Memory B cell (primary cell): ENCODE measurements at regions not wholly inside any gene's neighbourhood (a gene's known extent, or its start where the extent isn't known, plus 50 kb on each side); places are given as distances from the start of the nearest gene placed in this dataset.
A peak's percentile ranks its signal among the peaks of the same experiment; 100 is the strongest.

Experiments used
- ATAC-seq: fragments of 150-1000 bp; cut with Tn5 transposase; 2 replicates; pipeline ENCODE4 v1.10.0; 2021; ENCODE audit warnings: low read depth, mild to moderate bottlenecking, moderate library complexity
- DNase-seq, 2 donors: peaks; one replicate each; pipeline ENCODE4 v3.0.0; 2022; ENCODE audit warnings: low spot score in 2 of 2
- H3K27ac Mint-ChIP-seq: one replicate; pipeline ENCODE4 v1.8.0; 2022; ENCODE audit warnings: mild to moderate bottlenecking, moderate library complexity, mixed read lengths
- H3K27me3 Mint-ChIP-seq: one replicate; pipeline ENCODE4 v1.8.0; 2022; ENCODE audit warnings: mixed read lengths
- H3K36me3 Mint-ChIP-seq: one replicate; pipeline ENCODE4 v1.8.0; 2022; ENCODE audit warnings: mild to moderate bottlenecking, mixed read lengths
- H3K4me1 Mint-ChIP-seq: one replicate; pipeline ENCODE4 v1.8.0; 2022; ENCODE audit warnings: mixed read lengths
- H3K4me3 Mint-ChIP-seq: one replicate; pipeline ENCODE4 v1.8.0; 2022; ENCODE audit warnings: mild to moderate bottlenecking, moderate library complexity, mixed read lengths
- H3K9me3 Mint-ChIP-seq: one replicate; pipeline ENCODE4 v1.8.0; 2022; ENCODE audit warnings: mixed read lengths

GRCh38 chr12:124489220-124489619 is 78.2 kb downstream of the NCOR2 start:
- ATAC-seq (no peak), DNase-seq (no peak)
- Mint-ChIP-seq H3K4me1 (peaks cover 38% of the 10 kb centered on the region), H3K9me3 (peaks cover 2% of the 10 kb centered on the region), H3K36me3 (peaks cover 15% of the 10 kb centered on the region), H3K27ac (no peak overlapping the region), H3K4me3 (no peak overlapping the region), H3K27me3 (no peaks in the 10 kb centered on the region)

GRCh38 chr12:124488520-124488919 is 78.9 kb downstream of the NCOR2 start:
- ATAC-seq = no peak
- no peak overlapping the region for H3K4me3 Mint-ChIP-seq
- H3K27me3 Mint-ChIP-seq = no peaks in the 10 kb centered on the region
- H3K9me3 Mint-ChIP-seq = peaks cover 2% of the 10 kb centered on the region
- H3K27ac Mint-ChIP-seq = peak overlapping the region; percentile 82
- H3K4me1 Mint-ChIP-seq = peaks cover 33% of the 10 kb centered on the region
- peaks cover 19% of the 10 kb centered on the region for H3K36me3 Mint-ChIP-seq
- DNase-seq = no peak

GRCh38 chr12:124487834-124488165 is 79.6 kb downstream of the NCOR2 start:
- Mint-ChIP-seq H3K36me3 (peaks cover 19% of the 10 kb centered on the region), H3K4me1 (peaks cover 25% of the 10 kb centered on the region), H3K9me3 (peaks cover 2% of the 10 kb centered on the region), H3K4me3 (no peak overlapping the region), H3K27me3 (no peaks in the 10 kb centered on the region), H3K27ac (peak overlapping the region; percentile 82)
- DNase-seq = no peak
- no peak for ATAC-seq

GRCh38 chr12:124487066-124487833 is 80.2 kb downstream of the NCOR2 start:
- Mint-ChIP-seq H3K27me3 (no peaks in the 10 kb centered on the region), H3K9me3 (peaks cover 2% of the 10 kb centered on the region), H3K36me3 (peaks cover 19% of the 10 kb centered on the region), H3K4me1 (peaks cover 27% of the 10 kb centered on the region), H3K27ac (peak overlapping the region; percentile 82), H3K4me3 (peak overlapping the region; percentile 1)
- ATAC-seq (no peak), DNase-seq (no peak)

GRCh38 chr12:124486346-124486963 is 81.0 kb downstream of the NCOR2 start:
- Mint-ChIP-seq H3K27me3 (no peaks in the 10 kb centered on the region), H3K9me3 (peaks cover 2% of the 10 kb centered on the region), H3K27ac (peak overlapping the region; percentile 64), H3K36me3 (peaks cover 24% of the 10 kb centered on the region), H3K4me3 (no peak overlapping the region), H3K4me1 (peaks cover 28% of the 10 kb centered on the region)
- DNase-seq (no peak), ATAC-seq (no peak)

GRCh38 chr12:124485371-124485770 is 82.0 kb downstream of the NCOR2 start:
- Mint-ChIP-seq H3K27me3 (no peaks in the 10 kb centered on the region), H3K36me3 (peaks cover 31% of the 10 kb centered on the region), H3K4me1 (peaks cover 37% of the 10 kb centered on the region), H3K27ac (peak overlapping the region; percentile 35), H3K9me3 (peaks cover 4% of the 10 kb centered on the region), H3K4me3 (no peak overlapping the region)
- ATAC-seq (no peak), DNase-seq (no peak)

- DNase-seq = peak in 1 of 2 donors; percentile 23
- ATAC-seq = peak; percentile 66
- H3K4me3 Mint-ChIP-seq = peak overlapping the region; percentile 15
- no peaks in the 10 kb centered on the region for H3K27me3 Mint-ChIP-seq
- peaks cover 40% of the 10 kb centered on the region for H3K4me1 Mint-ChIP-seq
- peak overlapping the region; percentile 35 for H3K27ac Mint-ChIP-seq
- peaks cover 29% of the 10 kb centered on the region for H3K36me3 Mint-ChIP-seq
- H3K9me3 Mint-ChIP-seq = peaks cover 4% of the 10 kb centered on the region
Observed at GRCh38 chr12:124484526-124484953, 82.9 kb downstream of the NCOR2 start.

GRCh38 chr12:124484067-124484466 is 83.3 kb downstream of the NCOR2 start:
- H3K4me3 Mint-ChIP-seq = no peak overlapping the region
- H3K9me3 Mint-ChIP-seq = peaks cover 4% of the 10 kb centered on the region
- H3K27me3 Mint-ChIP-seq = no peaks in the 10 kb centered on the region
- ATAC-seq = no peak
- peak overlapping the region; percentile 35 for H3K27ac Mint-ChIP-seq
- H3K36me3 Mint-ChIP-seq = peaks cover 32% of the 10 kb centered on the region
- peaks cover 44% of the 10 kb centered on the region for H3K4me1 Mint-ChIP-seq
- DNase-seq = no peak

- Mint-ChIP-seq H3K4me1 (peaks cover 48% of the 10 kb centered on the region), H3K36me3 (peaks cover 39% of the 10 kb centered on the region)
Observed at GRCh38 chr12:124482901-124483799, 84.3 kb downstream of the NCOR2 start.

GRCh38 chr12:124482567-124482893 is 84.9 kb downstream of the NCOR2 start:
- H3K27ac Mint-ChIP-seq = peak overlapping the region; percentile 15
- H3K4me1 Mint-ChIP-seq = peaks cover 48% of the 10 kb centered on the region
- peaks cover 7% of the 10 kb centered on the region for H3K9me3 Mint-ChIP-seq
- DNase-seq (no peak), ATAC-seq (no peak)
- H3K27me3 Mint-ChIP-seq = no peaks in the 10 kb centered on the region
- H3K4me3 Mint-ChIP-seq = no peak overlapping the region
- H3K36me3 Mint-ChIP-seq = peaks cover 43% of the 10 kb centered on the region

More at GRCh38 chr12:124482901-124483799, 84.3 kb downstream of the NCOR2 start:
- no peak overlapping the region for H3K27ac Mint-ChIP-seq
- DNase-seq (no peak), ATAC-seq (no peak)
- no peak overlapping the region for H3K4me3 Mint-ChIP-seq
- H3K9me3 Mint-ChIP-seq = peaks cover 7% of the 10 kb centered on the region
- no peaks in the 10 kb centered on the region for H3K27me3 Mint-ChIP-seq

GRCh38 chr12:124481772-124482566 is 85.4 kb downstream of the NCOR2 start:
- DNase-seq = no peak
- peaks cover 49% of the 10 kb centered on the region for H3K36me3 Mint-ChIP-seq
- peak; percentile 42 for ATAC-seq
- H3K9me3 Mint-ChIP-seq = peaks cover 7% of the 10 kb centered on the region
- H3K4me3 Mint-ChIP-seq = peak overlapping the region; percentile 49
- peaks cover 44% of the 10 kb centered on the region for H3K4me1 Mint-ChIP-seq
- H3K27ac Mint-ChIP-seq = peak overlapping the region; percentile 76
- no peaks in the 10 kb centered on the region for H3K27me3 Mint-ChIP-seq

- Mint-ChIP-seq H3K27me3 (no peaks in the 10 kb centered on the region), H3K36me3 (peaks cover 52% of the 10 kb centered on the region), H3K27ac (peak overlapping the region; percentile 76), H3K9me3 (peaks cover 7% of the 10 kb centered on the region), H3K4me3 (peak overlapping the region; percentile 49), H3K4me1 (peaks cover 46% of the 10 kb centered on the region)
- ATAC-seq (no peak), DNase-seq (no peak)
Observed at GRCh38 chr12:124481257-124481750, 86.1 kb downstream of the NCOR2 start.

GRCh38 chr12:124480469-124481256 is 86.7 kb downstream of the NCOR2 start:
- Mint-ChIP-seq H3K36me3 (peaks cover 49% of the 10 kb centered on the region), H3K4me1 (peaks cover 42% of the 10 kb centered on the region), H3K4me3 (peak overlapping the region; percentile 61), H3K9me3 (peaks cover 7% of the 10 kb centered on the region), H3K27ac (peak overlapping the region; percentile 76), H3K27me3 (no peaks in the 10 kb centered on the region)
- no peak for DNase-seq
- ATAC-seq = peak; percentile 46
